LHCN-M2 (cell line): ENCODE measurements at regions not wholly inside any gene's neighbourhood (a gene's known extent, or its start where the extent isn't known, plus 50 kb on each side); places are given as distances from the start of the nearest gene placed in this dataset.

Source experiments
- DNase-seq: peaks from one replicate; pipeline ENCODE4 v3.0.0-alpha.2; 2012; ENCODE audit warnings: low read depth

- peak; percentile 49 for DNase-seq
Observed at GRCh38 chr6:45830441-45831139, 185.1 kb downstream of the CLIC5 start.

DNA sequence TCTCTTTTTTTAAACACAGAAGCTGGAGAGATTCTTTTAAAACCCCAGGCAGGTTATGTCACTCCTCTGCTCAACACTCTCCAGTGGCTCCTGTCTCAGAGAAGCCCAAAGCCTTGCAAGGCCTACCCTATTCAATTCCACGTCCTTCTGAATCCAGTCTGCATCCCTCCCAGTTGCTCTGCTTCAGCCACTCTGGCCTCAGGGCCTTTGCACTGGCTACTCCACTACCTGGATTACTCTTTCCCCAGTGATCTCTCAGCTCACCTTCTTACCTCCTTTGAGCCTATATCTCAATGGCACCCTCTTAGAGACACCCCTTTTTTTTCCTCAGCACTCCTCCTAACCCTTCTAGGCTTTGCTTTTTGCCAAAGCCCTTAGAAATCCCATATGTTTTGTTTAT lies 185.8 kb downstream of the CLIC5 start:
- DNase-seq = no peak

DNA sequence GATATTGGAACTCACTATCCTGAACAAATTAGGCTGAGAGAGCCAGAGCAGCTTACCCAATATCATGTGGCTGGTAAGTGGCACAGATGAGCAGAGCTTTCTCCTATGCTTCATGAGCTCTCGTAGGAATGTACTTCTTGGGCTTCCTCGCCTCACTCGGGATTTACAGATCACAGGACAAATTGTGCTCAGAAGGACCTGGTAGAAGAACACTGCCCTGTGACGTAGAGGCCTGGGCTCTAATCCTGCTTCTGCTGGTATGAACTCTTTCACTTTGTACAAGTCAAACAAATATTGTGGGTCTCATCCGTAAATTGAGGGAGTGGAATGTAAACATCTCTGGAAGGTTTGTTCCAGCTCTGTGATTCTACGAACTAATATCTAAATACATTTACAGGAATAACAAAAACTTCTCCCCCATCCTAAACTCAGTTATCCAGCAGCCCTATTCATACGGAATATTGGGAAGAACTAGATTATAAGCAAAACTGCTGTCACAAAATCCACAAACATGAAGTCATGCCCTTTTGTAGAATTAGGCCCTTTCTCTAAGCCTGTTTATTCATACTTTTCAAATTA lies 187.6 kb downstream of the CLIC5 start:
- DNase-seq = no peak

DNA sequence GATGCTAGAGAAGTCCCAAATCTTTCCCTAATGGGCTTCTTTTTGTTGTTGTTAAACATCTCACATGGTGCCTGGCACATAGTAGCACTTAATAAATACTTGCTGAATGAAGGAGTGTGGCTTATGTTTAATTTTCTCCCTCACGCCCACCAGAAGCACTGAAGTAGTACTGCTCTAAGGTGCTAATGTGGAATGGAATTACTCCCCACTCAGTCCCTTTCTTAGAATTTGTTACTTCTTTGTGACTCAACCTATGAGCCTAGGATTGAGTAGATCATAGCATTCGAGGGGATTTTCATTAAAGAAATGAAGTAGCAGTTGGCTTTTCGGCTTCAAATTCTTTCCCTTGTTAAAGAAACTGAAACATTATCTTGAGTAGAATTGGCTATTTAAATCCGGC lies 192.8 kb downstream of the CLIC5 start:
- no peak for DNase-seq

DNA sequence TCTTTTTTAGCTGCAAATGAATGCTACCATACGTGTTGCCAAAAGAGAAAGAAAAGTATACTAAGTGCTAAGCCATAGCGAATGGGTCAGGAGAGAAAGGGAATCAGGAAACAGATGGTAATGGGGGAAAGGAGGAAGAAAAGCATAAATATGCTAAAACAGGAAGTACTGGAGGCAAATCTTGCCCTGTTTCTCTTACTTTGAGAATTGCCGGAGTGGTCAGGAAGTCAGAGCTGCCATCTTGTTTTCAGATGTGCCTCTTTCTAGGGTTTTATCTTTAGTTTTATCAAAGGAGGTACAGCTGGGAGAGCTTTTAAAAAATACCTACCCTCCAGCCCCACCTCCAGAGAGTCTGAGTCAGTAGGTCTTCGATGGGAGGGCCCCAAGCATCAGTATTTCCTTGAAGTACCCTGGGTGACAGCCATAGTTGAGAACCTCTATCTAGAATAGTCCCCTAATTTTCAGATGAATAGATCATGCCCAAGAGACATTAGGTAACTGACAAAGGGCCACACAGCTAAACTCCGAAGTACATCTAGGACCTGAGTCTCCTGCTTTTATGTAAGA lies 193.3 kb downstream of the CLIC5 start:
- DNase-seq = no peak

DNA sequence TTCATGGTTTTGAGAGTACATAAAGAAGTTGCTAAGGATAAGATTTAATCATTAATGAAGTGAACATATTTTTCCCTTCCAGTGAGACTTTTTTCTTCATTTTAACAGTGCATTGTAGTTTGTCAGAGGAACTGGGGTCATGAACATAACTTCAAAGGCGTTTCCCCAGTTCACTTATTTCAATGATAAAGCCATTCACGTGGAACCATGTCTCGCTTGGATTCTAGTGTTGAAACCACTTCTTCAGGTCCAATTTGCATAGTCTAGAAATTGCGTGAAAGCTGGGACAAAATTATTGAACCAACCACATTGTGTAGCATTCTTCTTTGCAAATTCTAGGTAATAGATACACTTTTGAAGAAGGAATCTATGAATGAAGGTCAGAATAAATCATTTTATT lies 197.0 kb downstream of the CLIC5 start:
- DNase-seq = no peak

- no peak for DNase-seq
Observed at GRCh38 chr6:45816674-45817297, 198.9 kb downstream of the CLIC5 start.

GRCh38 chr6:45815466-45816125 lies 200.1 kb downstream of the CLIC5 start:
- DNase-seq = no peak

GRCh38 chr6:45814772-45815171 lies 200.9 kb downstream of the CLIC5 start:
- DNase-seq = no peak

- no peak for DNase-seq
Observed at GRCh38 chr6:45813943-45814342, 201.7 kb downstream of the CLIC5 start.

DNA sequence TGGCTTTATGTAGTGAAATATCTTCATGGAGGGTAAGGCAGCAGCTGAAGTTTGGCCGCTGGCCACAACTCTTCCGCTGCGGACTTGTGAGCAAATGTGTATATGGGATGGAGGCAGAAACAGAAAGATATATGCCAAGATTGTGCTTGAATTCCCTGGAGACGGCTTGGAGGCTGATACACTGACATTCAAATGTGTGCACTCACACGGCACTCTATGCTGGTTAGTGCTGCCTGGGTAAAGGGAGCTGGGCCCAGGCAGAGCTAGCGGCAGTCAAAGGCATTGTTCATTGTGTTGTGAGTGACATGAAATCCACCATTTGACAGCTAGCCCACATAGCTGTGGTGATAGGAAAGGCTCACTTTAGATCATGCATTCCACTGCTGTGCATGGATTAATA lies 202.7 kb downstream of the CLIC5 start:
- no peak for DNase-seq

DNA sequence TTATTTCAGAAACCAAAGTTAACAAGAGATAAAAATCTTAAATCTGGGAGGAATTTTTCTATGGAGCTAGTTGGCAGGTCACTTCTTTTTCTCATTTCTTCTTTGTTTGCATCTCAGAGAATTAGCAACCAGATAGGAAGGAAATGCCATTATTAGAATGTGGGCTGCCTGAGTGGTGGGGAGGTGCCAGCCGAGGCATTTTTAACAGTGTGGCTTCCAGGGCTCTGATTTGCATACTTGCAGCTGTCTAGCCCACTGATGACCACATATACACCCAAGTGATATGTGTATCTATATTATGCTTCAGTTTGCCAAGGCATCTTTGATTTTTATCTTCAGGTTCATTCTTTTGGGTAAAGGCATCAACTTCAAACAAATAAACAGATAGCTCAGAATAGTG lies 206.7 kb downstream of the CLIC5 start:
- peak; percentile 32 for DNase-seq

- DNase-seq = no peak
Observed at GRCh38 chr6:45808042-45808645, 207.5 kb downstream of the CLIC5 start.

DNA sequence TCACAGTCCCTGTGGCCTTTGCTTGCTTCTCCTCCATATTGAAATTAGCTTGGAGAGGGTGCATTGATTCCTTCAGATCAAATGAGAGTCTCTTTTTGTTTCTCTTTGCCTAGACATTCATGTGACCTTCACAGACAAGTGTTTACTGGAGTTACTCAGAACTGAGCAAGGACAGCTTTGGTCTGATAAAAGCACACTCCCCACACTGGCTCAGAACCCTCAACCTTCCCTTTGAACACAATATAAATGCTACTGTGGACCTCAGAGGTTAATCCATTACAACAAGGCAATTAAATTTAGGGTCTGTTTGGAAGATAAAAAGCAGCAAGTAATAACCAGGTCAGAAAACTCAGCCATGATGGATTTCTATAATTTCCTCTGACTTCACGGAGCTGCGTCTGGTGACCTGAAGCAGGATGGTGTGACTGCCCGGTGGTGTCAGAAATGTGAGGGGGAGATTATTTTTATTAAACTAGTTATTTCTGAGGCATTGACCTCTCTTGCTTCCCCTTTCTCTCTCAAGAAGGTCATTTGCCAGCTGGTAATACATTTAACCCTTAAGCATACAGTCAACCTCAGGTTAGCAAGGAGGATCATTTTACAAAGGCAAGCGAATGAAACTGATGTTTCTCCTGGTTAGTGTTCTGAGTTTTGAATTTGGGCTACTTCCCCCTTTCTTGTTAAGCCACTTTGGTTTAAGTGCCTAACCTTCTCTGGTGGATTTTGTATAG lies 208.2 kb downstream of the CLIC5 start:
- DNase-seq = no peak

GRCh38 chr6:45806172-45806571 lies 209.5 kb downstream of the CLIC5 start:
- no peak for DNase-seq

DNA sequence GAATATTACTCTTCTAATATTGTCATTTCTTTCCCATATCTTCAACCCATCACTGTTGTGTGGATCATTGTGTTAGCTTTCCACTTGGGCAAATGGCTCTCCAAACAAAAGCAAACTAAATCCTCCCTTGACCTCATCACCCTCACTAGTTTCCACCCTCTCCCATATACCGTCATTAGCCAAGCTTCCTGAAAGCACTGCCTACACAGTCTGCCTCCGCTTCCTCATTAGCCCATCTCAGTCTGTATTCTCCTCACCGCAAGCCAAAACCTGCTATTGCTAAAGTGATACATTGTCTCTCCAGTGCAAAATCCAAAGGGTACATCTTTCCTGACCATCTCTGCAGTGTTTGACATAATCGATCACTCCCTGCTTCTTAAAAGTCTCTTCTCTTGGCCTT lies 212.6 kb downstream of the CLIC5 start:
- DNase-seq = no peak

DNA sequence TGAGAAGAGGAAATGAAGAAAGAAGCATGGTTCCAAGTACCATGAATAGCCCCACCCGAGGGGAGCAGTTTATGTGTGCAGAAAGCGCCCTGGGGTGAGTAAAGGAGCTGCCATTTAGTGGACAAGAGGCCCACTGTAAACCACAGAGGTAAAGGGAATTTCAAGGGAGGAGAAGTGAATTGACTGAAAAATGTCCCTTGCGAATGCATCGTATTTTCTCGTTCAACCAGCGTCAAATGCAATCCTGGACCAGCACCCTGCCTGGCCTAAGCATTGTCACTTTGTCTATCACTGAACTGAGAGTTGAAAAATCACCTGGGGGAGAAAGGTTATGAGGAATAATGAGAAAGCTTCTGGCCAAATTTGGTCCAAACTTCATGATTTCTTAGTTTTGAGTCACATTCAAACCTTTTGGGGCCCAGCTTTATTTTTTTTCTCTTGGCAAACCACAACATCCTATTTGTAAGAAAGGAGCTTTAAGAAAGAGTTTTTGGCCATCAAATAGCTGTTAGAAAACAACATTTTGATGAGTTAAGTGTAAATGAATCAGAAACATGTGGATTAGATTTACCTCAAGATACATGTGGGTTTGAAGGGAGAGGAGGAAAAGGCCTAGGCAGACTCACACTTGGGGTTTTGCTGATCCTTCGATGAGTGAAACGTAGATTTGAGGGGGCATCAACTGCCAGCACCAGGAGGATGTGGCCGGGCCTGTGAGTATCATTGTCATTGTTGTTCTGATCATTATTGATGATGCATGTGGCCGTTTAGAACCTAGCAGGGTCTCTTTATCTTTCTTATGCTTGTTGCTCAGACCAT lies 214.0 kb downstream of the CLIC5 start:
- DNase-seq = peak; percentile 43

GRCh38 chr6:45800911-45801310 lies 214.7 kb downstream of the CLIC5 start:
- no peak for DNase-seq

DNA sequence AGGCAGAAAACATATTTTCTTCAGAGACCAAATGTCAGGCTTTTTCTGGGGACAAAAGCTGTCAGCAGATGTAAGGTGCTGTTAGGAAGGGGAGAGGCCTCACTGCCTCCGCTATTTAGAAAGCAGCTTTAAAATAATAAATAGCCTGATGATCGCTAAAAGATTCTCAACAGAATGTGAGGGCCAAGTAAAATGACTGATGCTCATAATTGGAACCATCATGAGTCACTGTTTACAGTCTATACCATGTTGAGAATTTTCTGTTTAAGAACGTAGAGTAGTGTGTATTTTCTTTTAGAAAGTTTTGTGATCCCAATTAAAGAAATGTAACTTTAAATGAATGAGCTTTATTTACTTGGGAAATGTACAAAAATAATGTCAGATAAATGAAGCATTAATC lies 220.0 kb downstream of the CLIC5 start:
- DNase-seq = no peak

DNA sequence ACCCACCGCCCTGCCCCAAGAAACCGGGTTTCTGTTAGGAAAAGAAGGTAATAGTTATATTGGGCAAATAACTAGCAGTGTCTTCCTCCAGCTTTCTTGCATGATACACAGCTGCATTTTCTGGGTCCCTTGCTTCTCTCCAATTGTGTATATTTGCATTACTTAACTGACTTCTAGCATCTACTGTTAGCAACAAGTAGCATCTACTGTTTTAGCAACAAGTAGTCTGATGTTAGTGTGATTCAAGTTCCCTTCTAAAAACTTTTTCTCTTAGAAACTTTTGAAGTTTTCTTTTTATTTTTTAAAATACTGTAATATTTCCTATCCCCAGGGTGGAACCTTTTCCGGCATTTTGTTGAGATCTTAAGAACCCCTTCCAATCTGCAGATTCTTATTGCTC lies 221.2 kb downstream of the CLIC5 start:
- DNase-seq = no peak
